ENCODE measurements at regions not wholly inside any gene's neighbourhood (a gene's known extent, or its start where the extent isn't known, plus 50 kb on each side); places are given as distances from the start of the nearest gene placed in this dataset.

DNA sequence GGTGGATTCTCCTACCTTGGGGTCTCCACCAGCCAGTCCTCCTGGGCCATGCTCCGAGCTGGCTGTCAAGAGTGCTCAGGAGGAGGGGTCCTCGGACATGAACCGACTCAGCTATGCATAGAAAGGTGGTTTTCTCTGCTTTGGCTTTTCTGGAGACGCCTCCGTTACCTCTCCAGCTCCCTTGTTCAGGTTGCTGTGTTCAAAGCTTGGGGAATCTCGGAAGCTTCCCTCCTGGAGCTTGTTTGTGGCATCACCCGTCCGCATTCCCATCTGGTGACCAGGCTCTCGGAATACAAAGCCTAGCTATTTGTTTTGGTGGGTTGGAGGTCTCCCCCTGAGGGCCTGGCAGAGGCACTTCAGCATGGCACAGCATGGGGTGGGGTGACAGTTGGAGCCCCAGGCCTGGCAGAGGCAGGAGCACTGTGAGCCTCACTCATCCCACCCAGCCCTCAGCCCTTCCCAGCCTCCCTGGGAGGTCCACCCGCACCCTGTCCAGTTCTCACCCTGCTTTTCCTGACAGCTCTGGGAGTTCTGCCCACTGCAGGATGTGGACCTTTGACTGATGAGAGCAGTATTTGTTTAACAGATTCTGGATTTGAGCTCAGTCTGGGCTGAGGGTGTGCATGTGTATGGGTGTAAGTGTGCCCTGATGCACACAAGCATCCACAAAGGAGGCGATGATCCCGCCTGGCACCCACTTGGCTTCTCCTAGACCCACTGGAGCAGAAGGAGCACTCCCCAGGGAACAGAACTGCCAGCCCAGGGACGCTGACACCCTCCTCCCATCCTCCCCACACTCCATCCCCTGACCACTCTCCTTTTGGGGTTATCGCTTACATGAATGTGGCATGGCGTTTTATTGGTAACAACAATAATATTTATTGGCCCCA is 107.3 kb upstream of the HS6ST1 start:
- TF ChIP-seq EP300 (IDR thresholded peaks at IDR 0.05; ENCODE audit: borderline replicate concordance in 1 of 2, low read depth in 1 of 2, low read length in 1 of 2) = no peak
- TF ChIP-seq, protein P1, sequence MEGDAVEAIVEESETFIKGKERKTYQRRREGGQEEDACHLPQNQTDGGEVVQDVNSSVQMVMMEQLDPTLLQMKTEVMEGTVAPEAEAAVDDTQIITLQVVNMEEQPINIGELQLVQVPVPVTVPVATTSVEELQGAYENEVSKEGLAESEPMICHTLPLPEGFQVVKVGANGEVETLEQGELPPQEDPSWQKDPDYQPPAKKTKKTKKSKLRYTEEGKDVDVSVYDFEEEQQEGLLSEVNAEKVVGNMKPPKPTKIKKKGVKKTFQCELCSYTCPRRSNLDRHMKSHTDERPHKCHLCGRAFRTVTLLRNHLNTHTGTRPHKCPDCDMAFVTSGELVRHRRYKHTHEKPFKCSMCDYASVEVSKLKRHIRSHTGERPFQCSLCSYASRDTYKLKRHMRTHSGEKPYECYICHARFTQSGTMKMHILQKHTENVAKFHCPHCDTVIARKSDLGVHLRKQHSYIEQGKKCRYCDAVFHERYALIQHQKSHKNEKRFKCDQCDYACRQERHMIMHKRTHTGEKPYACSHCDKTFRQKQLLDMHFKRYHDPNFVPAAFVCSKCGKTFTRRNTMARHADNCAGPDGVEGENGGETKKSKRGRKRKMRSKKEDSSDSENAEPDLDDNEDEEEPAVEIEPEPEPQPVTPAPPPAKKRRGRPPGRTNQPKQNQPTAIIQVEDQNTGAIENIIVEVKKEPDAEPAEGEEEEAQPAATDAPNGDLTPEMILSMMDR (IDR thresholded peaks at IDR 0.05) = no peak
- no peak for TF ChIP-seq RCOR1 (IDR thresholded peaks at IDR 0.05; ENCODE audit: low read length)
- no peak for TF ChIP-seq POLR2AphosphoS5 (IDR thresholded peaks at IDR 0.05; ENCODE audit: low read depth, low read length)
- TF ChIP-seq CHD2 (IDR thresholded peaks at IDR 0.05; ENCODE audit: low read length, partially characterized antibody) = no peak
- no peak for TF ChIP-seq FOXM1 (IDR thresholded peaks at IDR 0.05; ENCODE audit: low read depth)
- TF ChIP-seq NRF1 (IDR thresholded peaks at IDR 0.05; ENCODE audit: low read depth, low read length) = no peak
- no peak for TF ChIP-seq TAF1 (IDR thresholded peaks at IDR 0.05; ENCODE audit: borderline replicate concordance, low read depth, low read length)
- TF ChIP-seq, protein P2, sequence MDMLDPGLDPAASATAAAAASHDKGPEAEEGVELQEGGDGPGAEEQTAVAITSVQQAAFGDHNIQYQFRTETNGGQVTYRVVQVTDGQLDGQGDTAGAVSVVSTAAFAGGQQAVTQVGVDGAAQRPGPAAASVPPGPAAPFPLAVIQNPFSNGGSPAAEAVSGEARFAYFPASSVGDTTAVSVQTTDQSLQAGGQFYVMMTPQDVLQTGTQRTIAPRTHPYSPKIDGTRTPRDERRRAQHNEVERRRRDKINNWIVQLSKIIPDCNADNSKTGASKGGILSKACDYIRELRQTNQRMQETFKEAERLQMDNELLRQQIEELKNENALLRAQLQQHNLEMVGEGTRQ (IDR thresholded peaks at IDR 0.05; ENCODE audit: borderline replicate concordance, low read depth, low read length) = no peak

All from SK-N-SH (cell line).